ENCODE measurements at regions not wholly inside any gene's neighbourhood (a gene's known extent, or its start where the extent isn't known, plus 50 kb on each side); places are given as distances from the start of the nearest gene placed in this dataset.
"Not testable (repeated sequence)": the region's sequence is repeated elsewhere in the genome, so short reads cannot be mapped to it uniquely, and the experiment has no call there.

DNA sequence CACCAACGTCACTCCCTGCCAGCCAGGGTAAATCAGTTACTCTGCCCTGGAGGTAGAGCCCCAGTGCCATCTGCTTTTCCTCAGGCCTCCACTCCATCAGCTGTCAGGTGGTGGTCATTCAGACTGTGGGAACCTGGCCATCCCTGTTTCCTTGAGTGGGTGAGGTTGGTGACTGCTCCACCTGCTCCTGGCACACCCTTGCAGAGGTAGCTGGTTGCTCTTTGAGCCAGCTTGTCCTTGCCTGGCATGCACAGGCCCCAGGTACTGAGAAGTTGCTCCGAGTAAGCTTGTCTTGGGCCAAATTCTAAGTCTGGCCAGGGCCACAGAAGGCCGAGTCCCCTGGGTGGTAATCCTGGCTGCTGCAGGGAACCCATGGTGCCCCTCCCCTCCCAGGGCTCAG is 248.3 kb downstream of the CWH43 start:
- TF ChIP-seq, protein P1, sequence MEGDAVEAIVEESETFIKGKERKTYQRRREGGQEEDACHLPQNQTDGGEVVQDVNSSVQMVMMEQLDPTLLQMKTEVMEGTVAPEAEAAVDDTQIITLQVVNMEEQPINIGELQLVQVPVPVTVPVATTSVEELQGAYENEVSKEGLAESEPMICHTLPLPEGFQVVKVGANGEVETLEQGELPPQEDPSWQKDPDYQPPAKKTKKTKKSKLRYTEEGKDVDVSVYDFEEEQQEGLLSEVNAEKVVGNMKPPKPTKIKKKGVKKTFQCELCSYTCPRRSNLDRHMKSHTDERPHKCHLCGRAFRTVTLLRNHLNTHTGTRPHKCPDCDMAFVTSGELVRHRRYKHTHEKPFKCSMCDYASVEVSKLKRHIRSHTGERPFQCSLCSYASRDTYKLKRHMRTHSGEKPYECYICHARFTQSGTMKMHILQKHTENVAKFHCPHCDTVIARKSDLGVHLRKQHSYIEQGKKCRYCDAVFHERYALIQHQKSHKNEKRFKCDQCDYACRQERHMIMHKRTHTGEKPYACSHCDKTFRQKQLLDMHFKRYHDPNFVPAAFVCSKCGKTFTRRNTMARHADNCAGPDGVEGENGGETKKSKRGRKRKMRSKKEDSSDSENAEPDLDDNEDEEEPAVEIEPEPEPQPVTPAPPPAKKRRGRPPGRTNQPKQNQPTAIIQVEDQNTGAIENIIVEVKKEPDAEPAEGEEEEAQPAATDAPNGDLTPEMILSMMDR (IDR thresholded peaks at IDR 0.05), result not testable (repeated sequence)
- not testable (repeated sequence) for TF ChIP-seq POLR2A (IDR thresholded peaks at IDR 0.05)

All from body of pancreas (tissue), 4 donors.